ENCODE measurements at regions not wholly inside any gene's neighbourhood (a gene's known extent, or its start where the extent isn't known, plus 50 kb on each side); places are given as distances from the start of the nearest gene placed in this dataset.

DNA sequence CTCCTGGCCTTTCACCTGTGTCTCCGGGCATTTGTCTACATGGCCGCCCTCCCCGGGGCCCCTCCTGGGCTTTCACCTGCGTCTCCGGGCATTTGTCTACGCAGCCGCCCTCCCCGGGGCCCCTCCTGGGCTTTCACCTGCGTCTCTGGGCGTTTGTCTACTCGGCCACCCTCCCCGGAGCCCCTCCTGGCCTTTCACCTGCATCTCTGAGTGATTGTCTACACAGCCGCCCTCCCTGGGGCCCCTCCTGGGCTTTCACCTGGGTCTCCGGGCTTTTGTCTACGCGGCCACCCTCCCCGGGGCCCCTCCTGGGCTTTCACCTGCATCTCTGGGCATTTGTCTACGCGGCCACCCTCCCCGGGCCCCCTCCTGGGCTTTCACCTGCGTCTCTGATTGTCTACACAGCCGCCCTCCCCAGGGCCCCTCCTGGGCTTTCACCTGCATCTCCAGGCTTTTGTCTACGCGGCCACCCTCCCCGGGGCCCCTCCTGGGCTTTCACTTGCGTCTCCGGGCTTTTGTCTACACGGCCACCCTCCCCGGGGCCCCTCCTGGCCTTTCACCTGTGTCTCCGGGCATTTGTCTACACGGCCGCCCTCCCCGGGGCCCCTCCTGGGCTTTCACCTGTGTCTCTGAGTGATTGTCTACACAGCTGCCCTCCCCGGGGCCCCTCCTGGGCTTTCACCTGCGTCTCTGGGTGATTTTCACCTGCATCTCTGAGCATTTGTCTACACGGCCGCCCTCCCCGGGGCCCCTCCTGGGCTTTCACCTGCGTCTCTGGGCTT is 68.0 kb upstream of the GALNT9 start:
- no peaks in the 10 kb centered on the region for H4K20me1 ChIP-seq (ENCODE audit: control insufficient read depth, extremely low read depth, insufficient read depth, low read length)
- no peaks in the 10 kb centered on the region for H3K4me1 ChIP-seq (ENCODE audit: control insufficient read depth, extremely low read depth, insufficient read depth, low read length)
- H3K27ac ChIP-seq (ENCODE audit: insufficient read depth, low read length) = no peak overlapping the region
- H3K4me3 ChIP-seq (replicated peaks in 1 of 4; ENCODE audit: control extremely low read depth in 1 of 4, insufficient read depth in 1 of 4, low read depth in 3 of 4, low read length in 4 of 4) = no peak overlapping the region
- no peaks in the 10 kb centered on the region for H3K9me3 ChIP-seq (ENCODE audit: control insufficient read depth, insufficient read depth, low read depth, low read length)
- H3K27me3 ChIP-seq (ENCODE audit: control insufficient read depth, insufficient read depth, low read length) = no peaks in the 10 kb centered on the region
- no peak overlapping the region for H3K4me2 ChIP-seq (ENCODE audit: extremely low read depth, insufficient read depth, low read length)
- H3K36me3 ChIP-seq (ENCODE audit: control insufficient read depth, insufficient read depth, low read length) = no peaks in the 10 kb centered on the region
- H3K79me2 ChIP-seq (ENCODE audit: control insufficient read depth, insufficient read depth, low read length) = no peaks in the 10 kb centered on the region
- no peak for TF ChIP-seq EZH2 (IDR thresholded peaks at IDR 0.05; ENCODE audit: low read length, missing control alignments)
- TF ChIP-seq, protein P1, sequence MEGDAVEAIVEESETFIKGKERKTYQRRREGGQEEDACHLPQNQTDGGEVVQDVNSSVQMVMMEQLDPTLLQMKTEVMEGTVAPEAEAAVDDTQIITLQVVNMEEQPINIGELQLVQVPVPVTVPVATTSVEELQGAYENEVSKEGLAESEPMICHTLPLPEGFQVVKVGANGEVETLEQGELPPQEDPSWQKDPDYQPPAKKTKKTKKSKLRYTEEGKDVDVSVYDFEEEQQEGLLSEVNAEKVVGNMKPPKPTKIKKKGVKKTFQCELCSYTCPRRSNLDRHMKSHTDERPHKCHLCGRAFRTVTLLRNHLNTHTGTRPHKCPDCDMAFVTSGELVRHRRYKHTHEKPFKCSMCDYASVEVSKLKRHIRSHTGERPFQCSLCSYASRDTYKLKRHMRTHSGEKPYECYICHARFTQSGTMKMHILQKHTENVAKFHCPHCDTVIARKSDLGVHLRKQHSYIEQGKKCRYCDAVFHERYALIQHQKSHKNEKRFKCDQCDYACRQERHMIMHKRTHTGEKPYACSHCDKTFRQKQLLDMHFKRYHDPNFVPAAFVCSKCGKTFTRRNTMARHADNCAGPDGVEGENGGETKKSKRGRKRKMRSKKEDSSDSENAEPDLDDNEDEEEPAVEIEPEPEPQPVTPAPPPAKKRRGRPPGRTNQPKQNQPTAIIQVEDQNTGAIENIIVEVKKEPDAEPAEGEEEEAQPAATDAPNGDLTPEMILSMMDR (conservative IDR thresholded peaks at IDR 0.05 in 1 of 2, IDR thresholded peaks at IDR 0.05 in 1 of 2; ENCODE audit: low read depth in 1 of 2, low read length in 2 of 2) = no peak
- H3K9ac ChIP-seq (ENCODE audit: insufficient read depth, low read length) = no peak overlapping the region
- DNase-seq (ENCODE audit: low read depth in 2 of 2) = no peak
- H2AFZ ChIP-seq (ENCODE audit: low read length) = no peak overlapping the region

DNA sequence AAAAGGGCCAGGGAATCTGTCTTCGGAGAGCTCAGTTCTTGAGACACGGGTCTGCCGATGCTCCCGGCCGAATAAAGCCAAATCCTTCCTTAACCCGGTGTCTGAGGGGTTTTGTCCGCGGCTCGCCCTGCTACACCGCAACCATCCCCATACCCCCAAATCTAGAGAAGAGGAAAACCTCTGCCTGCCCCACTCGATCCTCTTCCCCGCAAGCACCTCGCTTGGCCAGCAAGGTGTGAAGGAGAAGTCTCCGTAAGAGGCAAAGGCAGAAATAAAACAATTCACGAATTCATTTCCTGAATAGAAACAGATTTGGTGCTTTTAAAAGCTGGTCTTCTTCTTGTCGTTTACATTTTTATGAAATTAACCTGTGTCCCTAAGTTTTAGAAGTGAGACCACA is 67.3 kb upstream of the GALNT9 start:
- Histone ChIP-seq H3K9me3 (ENCODE audit: control insufficient read depth, insufficient read depth, low read depth, low read length) (no peaks in the 10 kb centered on the region), H2AFZ (ENCODE audit: low read length) (no peak overlapping the region), H3K4me3 (replicated peaks in 1 of 4; ENCODE audit: control extremely low read depth in 1 of 4, insufficient read depth in 1 of 4, low read depth in 3 of 4, low read length in 4 of 4) (no peak overlapping the region), H3K27ac (ENCODE audit: insufficient read depth, low read length) (no peak overlapping the region), H3K4me1 (ENCODE audit: control insufficient read depth, extremely low read depth, insufficient read depth, low read length) (no peaks in the 10 kb centered on the region), H3K4me2 (ENCODE audit: extremely low read depth, insufficient read depth, low read length) (no peak overlapping the region), H4K20me1 (ENCODE audit: control insufficient read depth, extremely low read depth, insufficient read depth, low read length) (no peaks in the 10 kb centered on the region), H3K9ac (ENCODE audit: insufficient read depth, low read length) (no peak overlapping the region), H3K27me3 (ENCODE audit: control insufficient read depth, insufficient read depth, low read length) (no peaks in the 10 kb centered on the region), H3K36me3 (ENCODE audit: control insufficient read depth, insufficient read depth, low read length) (no peaks in the 10 kb centered on the region), H3K79me2 (ENCODE audit: control insufficient read depth, insufficient read depth, low read length) (no peaks in the 10 kb centered on the region)
- TF ChIP-seq, protein P1 (conservative IDR thresholded peaks at IDR 0.05 in 1 of 2, IDR thresholded peaks at IDR 0.05 in 1 of 2; ENCODE audit: low read depth in 1 of 2, low read length in 2 of 2) = no peak
- no peak for TF ChIP-seq EZH2 (IDR thresholded peaks at IDR 0.05; ENCODE audit: low read length, missing control alignments)
- no peak for DNase-seq (ENCODE audit: low read depth in 2 of 2)

DNA sequence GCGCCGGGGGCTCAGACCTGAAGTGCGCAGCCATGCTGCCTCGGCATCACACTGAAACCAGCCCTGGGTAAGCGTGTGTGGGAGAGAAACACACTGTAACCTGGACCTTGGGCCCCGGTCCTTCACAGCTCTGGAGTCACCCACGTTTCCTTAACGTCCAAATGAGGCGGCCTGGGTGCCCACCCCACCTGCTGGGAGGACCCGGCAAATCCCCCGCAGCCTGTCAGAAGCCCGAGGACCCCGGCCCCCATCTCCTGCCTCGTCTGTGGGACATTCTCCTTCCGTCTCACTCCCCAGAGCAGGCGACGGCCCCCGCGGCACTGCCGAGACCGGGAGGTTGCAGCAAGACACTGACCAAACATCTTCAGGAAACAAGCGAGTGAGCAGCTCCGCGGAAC is 66.5 kb upstream of the GALNT9 start:
- Histone ChIP-seq H3K4me2 (ENCODE audit: extremely low read depth, insufficient read depth, low read length) (no peak overlapping the region), H2AFZ (ENCODE audit: low read length) (no peak overlapping the region), H3K9me3 (ENCODE audit: control insufficient read depth, insufficient read depth, low read depth, low read length) (no peaks in the 10 kb centered on the region), H3K27me3 (ENCODE audit: control insufficient read depth, insufficient read depth, low read length) (no peaks in the 10 kb centered on the region), H3K9ac (ENCODE audit: insufficient read depth, low read length) (no peak overlapping the region), H3K79me2 (ENCODE audit: control insufficient read depth, insufficient read depth, low read length) (no peaks in the 10 kb centered on the region), H3K27ac (ENCODE audit: insufficient read depth, low read length) (no peak overlapping the region), H3K36me3 (ENCODE audit: control insufficient read depth, insufficient read depth, low read length) (no peaks in the 10 kb centered on the region), H3K4me1 (ENCODE audit: control insufficient read depth, extremely low read depth, insufficient read depth, low read length) (no peaks in the 10 kb centered on the region), H3K4me3 (replicated peaks in 1 of 4; ENCODE audit: control extremely low read depth in 1 of 4, insufficient read depth in 1 of 4, low read depth in 3 of 4, low read length in 4 of 4) (no peak overlapping the region), H4K20me1 (ENCODE audit: control insufficient read depth, extremely low read depth, insufficient read depth, low read length) (no peaks in the 10 kb centered on the region)
- DNase-seq (ENCODE audit: low read depth in 2 of 2) = no peak
- TF ChIP-seq, protein P1 (conservative IDR thresholded peaks at IDR 0.05 in 1 of 2, IDR thresholded peaks at IDR 0.05 in 1 of 2; ENCODE audit: low read depth in 1 of 2, low read length in 2 of 2) = no peak
- no peak for TF ChIP-seq EZH2 (IDR thresholded peaks at IDR 0.05; ENCODE audit: low read length, missing control alignments)

Data from fibroblast of lung (primary cell).